LHCN-M2 (cell line): ENCODE measurements at regions not wholly inside any gene's neighbourhood (a gene's known extent, or its start where the extent isn't known, plus 50 kb on each side); places are given as distances from the start of the nearest gene placed in this dataset.

Source experiments
- DNase-seq: peaks from one replicate; pipeline ENCODE4 v3.0.0-alpha.2; 2012; ENCODE audit warnings: low read depth

DNA sequence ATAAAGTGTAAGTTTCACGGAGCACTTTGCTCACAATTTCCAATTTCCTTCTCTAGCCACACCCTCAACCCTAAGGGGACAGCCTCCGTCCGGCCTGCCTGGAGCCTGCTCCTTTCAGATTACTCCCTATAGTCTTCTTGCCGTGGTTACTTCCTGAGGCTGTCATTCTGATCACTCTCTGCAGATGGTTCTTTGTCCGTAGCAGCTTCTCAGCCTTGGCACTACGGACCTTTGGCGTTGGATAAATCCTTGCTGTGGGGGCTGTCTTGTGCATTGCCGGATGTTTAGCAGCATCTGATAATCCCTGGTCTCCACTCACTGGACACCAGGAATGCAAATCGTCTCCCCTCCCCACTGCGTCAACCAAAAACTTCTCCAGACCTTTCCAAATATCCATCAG is 447.5 kb upstream of the KIRREL3 start:
- DNase-seq = no peak

DNA sequence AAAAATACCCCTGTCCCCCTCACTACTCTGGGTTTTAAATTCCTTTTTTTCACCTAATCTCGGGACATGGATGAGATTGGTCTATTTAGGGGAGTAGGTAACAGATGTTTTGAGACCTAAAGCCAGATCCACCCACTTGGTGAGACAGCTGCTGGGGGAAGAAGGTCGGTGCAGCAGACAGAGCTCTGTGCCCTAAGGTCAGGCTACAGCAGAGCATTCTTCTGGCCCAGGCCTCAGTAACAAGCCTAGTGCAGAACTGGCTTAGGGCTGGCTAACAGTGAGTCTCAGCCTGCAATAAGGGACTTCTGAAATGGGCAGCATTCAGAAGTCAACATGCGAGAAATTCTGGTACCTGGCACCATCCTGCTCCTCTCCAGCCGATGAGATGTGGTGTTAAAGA is 444.9 kb upstream of the KIRREL3 start:
- DNase-seq = no peak

DNA sequence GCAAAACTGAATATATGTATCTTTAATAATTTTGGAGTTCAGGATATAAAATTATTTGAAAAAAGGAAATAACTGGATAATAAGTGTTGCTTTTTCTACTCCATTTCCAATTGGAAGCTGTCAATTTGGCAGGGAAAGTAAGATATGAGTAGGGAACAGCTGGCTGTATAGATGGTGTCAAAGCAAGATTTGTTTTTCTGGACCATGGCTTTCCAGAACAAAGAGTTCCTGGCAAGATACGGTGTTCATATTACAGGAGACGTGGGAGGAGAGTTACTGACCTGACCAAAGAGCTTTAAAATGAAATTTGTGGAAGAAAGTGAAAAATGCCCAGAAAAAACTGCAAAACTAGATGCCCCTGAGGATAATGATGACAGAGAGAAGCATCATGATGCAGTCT is 442.7 kb upstream of the KIRREL3 start:
- no peak for DNase-seq

DNA sequence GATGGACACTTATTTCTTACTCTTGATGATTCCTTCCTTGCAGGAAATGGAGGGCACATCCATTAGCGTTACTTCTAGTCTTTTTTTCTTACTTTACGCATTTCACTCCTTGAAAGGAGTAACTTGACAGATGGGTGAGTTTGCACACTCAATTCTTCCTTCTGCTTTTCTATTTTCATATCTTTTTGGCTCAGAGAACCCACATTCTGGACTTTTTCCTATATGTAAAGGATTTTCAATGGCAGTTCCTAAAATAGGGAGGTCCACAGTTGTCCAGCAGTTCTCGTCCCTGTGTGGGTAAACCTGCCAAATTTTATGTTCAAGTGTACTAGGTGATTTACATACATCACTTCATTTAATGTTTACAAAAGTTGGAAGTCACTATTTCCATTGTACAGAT is 440.0 kb upstream of the KIRREL3 start:
- no peak for DNase-seq

DNA sequence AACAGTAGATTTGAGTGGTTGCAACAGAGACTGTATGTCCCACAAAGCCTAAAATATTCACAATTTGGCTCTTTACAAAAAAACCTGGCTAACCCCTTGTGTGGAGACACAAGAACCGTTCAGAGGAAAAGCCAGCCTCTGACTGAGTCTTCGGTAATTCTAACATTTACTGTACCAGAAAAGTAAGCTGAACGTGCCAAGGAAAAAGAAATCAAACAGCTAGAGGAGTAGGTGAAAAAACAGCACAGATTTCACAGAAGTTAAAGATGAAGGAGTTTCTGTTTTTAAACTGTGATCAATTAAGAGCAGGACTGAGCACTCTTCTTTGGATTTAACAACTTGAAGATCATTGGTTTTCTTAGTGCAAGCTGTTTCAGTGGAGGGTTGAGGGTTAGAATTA is 424.7 kb upstream of the KIRREL3 start:
- no peak for DNase-seq

DNA sequence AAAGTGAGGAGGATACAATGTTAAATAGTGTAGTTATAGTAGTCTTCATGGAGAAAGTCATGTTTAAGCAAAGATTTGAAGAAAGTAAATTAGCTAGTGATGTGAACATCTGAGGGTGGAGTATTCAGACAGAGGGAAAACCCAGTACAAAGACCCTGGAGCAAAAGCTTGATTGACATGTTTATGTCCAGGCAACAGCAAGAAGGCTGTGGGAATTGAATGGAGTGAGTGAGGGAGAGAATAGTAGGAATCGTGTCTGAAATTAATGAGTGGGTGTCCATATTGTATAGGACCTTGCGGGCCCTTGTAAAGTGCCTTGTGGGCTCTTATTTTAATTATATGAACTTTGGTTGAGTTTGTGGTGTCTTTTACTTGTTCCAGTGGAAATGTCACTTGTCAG is 424.1 kb upstream of the KIRREL3 start:
- DNase-seq = no peak

DNA sequence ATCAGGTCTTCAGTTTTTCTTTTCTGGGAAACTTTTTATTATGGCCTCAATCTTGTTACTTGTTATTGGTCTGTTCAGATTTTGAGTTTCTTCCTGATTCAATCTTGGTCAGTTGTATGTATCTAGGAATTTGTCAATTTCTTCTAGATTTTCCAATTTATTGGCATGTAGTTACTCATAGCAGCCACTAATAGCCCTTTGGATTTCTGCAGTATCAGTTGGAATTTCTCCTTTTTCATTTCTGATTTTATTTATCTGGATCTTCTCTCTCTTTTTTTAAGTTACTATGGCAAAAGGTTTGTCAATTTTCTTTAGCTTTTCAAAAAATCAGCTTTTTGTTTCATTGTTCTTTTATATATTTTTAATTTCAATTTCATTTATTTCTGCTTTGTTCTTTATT is 419.6 kb upstream of the KIRREL3 start:
- no peak for DNase-seq

DNA sequence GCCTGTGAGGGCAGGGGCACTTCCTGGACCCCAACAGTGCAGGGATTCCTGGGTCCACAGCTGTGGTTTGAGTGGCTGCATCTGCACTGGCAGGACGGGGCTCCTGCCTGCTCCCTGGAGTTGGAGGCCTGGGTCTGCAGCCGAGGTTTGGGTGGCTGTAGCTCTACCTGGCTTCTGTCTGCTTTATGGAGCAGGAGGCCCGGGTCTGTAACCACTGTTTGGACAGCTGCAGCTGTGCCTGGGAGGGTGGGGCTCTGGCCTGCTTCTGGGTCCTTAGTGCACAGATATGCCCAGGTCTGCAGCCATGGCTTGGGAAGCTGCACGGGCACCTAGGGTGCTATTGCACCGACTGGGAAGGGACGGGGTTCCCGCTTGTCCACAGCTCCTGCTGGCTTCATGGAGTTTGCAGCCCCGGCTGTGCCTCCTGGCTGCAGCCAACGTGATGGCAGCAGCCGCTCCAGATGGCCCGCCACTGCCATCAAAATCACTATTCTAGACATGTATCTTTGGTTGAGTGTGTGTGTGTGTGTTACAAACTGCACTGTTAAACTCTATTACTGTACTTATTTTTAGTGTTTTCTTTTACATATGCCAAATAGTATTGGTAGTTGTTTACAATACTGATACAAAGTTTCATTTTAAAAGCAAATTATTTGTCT is 412.3 kb upstream of the KIRREL3 start:
- DNase-seq = no peak

DNA sequence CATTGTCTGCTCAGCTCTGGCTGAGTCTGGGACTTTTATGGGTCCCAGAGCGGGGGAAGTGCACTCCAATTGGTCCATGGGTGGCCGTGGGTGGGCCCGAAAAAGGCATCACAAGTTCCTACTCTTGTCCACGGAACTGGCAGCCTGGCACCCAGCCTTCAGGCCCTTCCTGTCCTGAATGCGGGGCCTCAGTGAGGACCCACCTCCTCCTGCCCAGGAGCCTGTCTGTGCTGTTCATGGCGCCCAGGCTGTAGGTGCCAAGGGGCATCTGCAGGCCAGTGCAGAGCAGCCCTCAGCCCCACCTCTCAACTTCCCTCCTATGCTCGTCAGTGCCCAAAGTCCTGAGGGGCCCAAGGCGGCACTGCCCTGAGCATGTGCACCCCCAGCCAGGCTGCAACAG is 411.7 kb upstream of the KIRREL3 start:
- DNase-seq = no peak

DNA sequence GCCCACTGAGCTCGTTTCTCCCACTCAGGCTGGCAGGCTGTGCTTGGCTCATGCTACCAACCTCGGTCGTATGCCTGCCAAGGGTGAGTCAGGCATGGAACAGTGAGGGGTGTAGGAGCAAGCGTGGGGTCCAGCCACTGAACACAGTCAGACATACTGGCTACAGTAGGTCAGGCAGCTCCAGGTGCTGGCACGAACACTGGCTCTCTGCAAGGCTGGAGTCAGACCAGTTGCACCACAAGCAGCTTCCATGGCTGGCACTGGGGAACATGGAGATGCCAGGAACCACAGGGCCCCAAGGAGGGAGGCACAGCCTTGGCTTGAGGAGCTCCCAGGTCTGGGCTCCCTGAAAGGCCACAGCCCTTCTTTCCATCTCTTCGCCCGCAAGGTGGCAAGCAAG is 410.7 kb upstream of the KIRREL3 start:
- no peak for DNase-seq

DNA sequence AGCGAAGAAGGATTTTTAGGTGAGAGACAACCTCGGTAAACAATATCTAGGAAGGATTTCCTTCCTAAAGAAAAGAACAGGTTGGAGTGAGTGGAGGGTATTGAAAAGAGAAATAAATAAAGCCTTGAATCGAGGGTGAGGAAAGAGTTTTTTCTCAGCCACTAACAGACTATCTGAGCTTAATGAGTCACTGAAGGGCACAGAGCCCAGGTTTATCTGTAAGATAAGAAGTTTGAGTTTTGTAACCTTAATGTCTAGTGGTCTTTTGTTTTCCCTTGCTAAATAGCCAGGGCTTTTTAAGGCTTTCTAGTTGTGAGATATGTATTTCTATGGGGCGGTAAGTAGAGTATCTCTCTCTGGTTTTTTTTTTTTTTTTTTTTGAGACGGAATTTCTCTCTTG is 394.5 kb upstream of the KIRREL3 start:
- DNase-seq = no peak

DNA sequence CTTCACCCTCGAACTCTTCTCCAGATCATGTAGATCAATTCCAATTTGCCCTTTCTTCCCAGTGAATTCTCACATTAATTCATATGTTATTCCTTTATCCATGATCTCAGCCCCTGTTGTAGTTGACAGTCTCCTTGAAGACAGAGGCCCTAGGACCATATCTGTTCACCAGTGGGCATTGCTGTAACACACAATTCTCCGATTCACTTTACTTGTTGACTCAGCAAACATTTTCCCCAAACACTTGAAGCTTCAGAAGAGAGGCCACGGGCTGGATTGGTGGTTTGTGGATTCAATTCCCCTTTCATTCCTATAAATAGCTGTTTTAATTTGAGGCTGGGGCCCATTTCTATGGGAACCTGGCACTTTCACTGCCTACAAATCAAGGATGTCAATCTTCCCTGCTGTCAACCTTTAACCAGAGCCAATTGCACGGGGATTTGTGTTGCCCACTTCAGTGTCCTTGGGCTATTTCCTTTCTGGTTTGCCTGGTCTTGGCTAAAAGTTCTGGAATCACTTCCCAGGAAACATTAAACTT is 393.0 kb upstream of the KIRREL3 start:
- DNase-seq = no peak

DNA sequence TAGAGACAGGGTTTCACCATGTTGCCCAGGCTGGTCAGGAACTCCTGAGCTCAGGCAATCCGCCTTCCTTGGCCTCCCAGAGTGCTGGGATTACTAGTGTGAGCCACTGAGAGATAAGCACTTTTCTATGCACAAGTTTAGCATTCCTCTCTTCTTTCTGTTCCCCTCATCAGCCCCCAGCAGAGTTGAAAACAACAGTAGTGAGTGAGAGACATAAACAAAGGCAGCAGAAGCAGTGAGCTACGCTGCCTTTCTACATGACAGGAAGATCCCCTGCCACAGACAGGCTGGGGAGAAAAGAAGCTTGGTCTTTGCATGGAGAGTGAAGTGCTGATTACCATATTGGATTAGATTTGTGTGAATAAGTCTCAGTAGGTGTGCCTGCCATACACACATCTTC is 392.0 kb upstream of the KIRREL3 start:
- DNase-seq = no peak

DNA sequence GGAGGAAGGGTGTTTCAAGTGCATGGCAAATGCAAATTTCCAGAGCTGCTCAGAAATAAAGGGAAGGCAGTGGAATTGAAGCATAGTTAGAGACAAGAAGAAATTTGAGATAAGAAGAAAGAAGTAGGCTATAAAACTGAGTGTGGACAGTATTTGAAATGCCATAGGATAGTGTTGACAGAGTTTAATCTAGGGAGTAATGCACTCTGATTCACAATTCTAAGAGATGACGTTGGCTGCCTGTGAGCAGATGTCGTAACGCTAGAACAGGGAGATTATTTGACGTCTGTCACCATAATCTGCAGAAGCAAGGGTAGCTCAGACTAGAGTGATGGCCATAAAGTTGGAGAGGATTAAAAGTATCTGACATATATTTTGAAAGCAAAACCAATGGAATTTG is 389.9 kb upstream of the KIRREL3 start:
- DNase-seq = no peak

DNA sequence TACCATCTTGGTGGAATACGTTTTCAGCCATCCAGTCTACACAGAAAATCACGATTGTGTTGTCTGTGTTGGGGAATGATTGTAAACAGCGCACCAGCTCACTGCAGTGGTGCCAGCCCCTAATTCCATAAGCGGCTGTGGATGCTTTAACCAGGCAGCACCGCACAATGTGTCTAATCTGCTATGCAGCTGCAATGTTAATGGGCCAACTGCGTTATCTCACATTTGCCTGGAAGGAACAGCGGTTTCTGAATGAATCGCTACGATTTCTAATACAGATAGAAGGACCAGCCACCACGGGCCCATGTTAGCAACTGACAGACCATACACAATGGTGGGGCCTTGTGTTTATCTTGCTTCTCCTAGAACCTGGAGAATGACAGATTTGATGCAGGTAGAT is 384.5 kb upstream of the KIRREL3 start:
- DNase-seq = no peak

DNA sequence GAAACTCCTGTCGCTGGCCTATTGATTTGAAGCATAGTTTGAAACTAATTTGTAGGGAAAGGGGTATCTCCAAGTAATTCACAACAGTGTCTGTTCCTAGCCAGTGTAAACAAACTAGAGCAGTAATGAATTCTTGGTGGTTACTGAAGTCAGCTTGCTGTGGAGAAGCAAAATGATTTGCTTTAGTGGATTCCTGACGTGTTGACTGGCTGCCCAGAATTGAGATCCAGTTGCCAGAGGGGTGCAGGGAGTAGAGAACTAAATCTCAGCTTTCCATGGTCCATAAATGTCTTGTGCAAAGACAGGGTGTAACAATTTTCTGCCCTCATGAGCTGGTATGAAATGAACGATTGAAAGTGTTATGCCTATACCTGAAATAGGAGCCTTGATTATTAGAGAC is 382.5 kb upstream of the KIRREL3 start:
- no peak for DNase-seq

DNA sequence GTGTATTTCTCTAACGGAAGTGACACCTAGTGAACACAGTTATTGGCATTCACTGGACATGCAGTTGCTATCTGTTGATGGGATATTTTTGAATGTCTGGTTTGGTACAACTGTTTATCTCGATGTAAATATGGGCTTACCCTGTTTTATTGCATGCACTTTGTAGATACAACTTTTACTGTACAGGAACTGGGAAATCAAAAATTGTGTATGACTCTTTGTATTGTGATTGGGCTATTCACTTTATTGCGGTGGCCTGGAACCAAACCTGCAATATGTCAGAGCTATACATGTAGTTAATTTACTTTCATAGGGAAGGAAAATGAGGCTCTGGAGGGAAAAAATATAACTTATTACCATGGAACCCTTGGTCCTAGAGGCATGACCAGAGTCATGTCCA is 380.7 kb upstream of the KIRREL3 start:
- no peak for DNase-seq

DNA sequence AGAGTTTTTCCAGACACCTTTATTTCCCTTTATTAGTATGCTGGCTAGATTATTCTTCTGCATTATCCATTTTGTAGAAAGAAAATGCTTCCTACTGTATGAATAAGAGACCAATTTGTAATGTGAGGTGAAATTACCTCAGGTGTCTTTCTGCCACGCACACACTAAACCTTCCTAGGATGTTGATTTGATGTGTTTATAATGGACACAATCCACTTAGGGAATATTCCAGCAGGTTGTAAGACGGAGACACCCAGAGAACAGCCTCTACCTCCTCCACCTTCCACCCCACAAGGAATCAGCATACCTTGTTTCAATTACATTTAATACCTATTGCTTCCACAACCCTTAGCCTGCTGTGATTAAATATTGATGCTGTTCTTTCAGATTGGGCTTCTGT is 379.1 kb upstream of the KIRREL3 start:
- no peak for DNase-seq

DNA sequence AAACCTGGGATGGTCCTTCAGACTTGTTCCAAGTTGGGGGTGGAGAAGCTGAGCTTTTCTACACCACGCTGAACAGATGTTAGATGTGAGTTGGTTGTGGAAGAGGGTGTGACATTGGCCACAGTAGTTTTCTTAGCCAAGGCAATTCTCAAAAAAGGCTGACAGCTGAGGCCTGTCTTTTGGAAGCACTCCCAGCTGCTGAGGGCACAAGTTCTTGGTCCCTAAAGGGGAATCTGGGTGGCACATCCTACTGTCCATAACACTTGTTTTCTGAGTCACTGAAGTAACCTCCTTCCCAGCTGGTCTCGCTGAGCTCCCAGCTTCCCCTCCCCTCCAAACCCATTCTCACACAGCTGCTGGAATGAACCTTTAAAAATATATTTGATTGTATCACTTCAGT is 375.7 kb upstream of the KIRREL3 start:
- no peak for DNase-seq

DNA sequence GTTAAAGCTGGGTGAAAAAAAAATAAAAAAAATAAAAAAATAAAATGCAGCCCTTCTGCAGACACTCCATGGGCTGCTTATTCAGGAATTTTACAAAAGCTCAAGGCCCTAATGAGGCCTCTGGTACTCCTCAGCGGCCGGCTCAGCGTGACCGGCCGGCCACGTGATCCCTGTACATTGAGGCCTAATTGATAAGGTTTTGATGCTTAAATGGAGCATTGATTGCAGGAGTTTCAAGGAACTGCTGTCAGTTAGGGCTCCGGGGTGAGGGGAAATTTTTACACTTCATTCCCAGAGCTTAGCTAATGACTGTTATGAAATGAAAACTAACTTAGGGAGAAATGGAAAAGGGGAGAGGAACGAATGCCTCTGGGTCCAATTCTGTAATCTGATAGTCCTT is 368.8 kb upstream of the KIRREL3 start:
- DNase-seq = no peak

DNA sequence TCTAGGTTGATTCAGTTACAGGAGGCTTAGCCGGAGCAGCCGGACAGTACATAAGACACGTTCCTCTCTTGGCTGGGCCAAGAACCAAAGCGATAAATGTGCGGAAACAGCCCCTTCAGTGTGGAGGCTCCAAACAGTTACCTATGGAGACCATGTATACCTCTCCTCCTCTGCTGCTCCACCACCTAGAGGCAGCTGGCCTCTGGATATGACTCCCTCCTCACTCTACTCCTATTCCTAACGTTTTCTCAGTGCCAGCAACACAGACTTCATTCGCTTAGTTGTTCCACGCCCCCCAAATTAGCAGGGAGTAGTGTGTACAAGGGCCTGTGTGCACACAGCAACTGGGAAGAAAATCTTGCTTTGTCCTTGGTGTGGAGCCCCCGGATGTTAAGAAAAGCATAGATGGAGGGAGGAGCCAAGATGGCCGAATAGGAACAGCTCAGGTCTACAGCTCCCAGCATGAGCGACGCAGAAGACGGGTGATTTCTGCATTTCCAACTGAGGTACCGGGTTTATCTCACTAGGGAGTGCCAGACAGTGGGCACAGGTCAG is 362.3 kb upstream of the KIRREL3 start:
- no peak for DNase-seq

DNA sequence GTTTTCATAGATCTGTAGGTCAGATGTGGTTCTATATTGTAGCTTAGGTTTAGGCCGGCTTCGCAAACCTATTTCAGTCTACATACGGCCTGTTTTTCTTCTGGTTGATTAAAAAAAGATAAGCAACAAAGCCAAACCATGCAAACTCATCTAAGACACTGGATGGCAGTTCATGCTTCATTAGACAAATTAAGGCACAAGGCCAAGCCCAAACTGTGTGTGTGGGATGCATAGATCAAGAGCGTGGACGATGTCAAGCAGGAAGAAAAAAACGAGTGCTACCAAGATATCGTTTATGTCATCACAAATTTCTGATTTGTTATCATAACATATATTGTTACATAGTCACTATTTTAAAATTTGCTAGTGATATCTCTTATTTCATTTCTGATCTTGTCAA is 357.6 kb upstream of the KIRREL3 start:
- no peak for DNase-seq

DNA sequence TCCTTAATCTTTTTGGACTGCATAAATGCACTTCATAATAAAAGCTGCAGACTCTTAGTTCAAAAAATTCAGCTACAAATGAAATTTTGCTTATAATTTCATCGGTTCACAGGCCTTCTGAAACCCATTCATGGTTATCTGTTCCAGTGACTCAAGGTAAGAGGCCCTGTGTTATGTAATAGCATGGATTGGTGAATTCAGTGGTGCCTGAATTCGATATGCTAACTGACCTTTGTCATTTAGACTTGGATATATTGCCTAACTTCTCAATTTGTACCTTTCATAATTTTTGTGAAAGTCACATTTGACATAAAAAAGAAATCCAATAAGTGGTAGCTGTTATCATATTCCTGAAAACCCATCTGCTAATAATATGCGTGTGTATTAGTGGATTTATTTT is 349.9 kb upstream of the KIRREL3 start:
- no peak for DNase-seq
